ENCODE measurements at regions not wholly inside any gene's neighbourhood (a gene's known extent, or its start where the extent isn't known, plus 50 kb on each side); places are given as distances from the start of the nearest gene placed in this dataset.

DNA sequence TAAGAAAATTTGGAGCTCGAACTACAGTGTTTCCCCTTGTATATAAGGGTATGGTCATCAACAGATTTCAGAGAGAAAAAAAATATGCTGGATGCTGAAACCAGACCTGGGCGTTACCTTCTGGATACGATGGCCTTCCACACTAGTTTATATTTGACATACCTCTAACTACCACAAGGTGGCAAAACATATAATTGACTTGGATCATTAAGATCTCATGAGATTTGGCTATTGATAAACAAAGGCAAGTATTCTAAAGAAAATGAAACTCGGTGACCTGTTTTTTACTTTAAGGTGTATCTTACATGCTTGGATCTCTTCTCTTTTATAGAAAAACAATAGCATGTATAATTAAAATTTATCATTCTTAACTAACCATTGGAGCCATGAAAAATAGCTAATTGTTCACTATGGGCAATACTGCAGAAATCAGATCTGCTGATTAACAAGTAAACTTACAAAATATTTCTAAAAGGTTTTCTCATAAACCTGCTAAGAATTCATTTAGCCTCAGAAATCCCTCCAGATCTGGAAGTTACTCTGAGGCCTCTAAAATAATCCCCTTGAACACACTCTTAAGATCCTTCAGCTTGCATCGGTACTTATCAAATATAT is 300.6 kb upstream of the KCNH8 start:
- TF ChIP-seq EZH2 (IDR thresholded peaks at IDR 0.05; ENCODE audit: insufficient read depth, poor library complexity, severe bottlenecking), result no peak
- no peak for TF ChIP-seq EZH2phosphoT487 (IDR thresholded peaks at IDR 0.05; ENCODE audit: insufficient read depth, low read depth)

Measured in GM23248 (cell line).